ENCODE measurements at regions not wholly inside any gene's neighbourhood (a gene's known extent, or its start where the extent isn't known, plus 50 kb on each side); places are given as distances from the start of the nearest gene placed in this dataset.
"Not testable (repeated sequence)": the region's sequence is repeated elsewhere in the genome, so short reads cannot be mapped to it uniquely, and the experiment has no call there.

- not testable (repeated sequence) for TF ChIP-seq POLR2A, CTCF (IDR thresholded peaks at IDR 0.05)
These were observed 105.1 kb downstream of the ZNF486 start for GRCh38 chr19:20271927-20272626.

Data from ovary (tissue), 3 donors.